ENCODE measurements at regions not wholly inside any gene's neighbourhood (a gene's known extent, or its start where the extent isn't known, plus 50 kb on each side); places are given as distances from the start of the nearest gene placed in this dataset.

- no peak for DNase-seq
Observed at GRCh38 chrX:116226665-116227484, 56.3 kb downstream of the AGTR2 start.

- no peak for DNase-seq
Observed at GRCh38 chrX:116230130-116230898, 59.8 kb downstream of the AGTR2 start.

DNA sequence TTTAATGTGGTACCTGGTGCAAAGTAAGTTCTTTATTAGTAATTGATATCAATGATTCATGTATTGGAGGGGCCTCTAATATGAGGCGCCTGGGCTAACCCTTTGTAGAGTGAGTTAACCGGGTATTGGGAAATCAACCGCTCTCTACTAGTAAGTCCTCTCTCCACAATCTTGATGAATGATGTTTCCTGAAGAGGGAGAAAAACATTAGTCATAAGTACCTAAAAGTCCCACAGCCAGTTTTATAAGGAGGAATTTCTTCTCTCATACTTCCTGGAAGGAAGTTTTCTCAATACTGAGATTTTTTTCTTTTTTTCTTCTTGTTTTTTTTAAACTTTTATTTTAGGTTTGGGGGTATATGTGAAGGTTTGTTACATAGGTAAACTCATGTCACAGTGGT is 62.3 kb downstream of the AGTR2 start:
- DNase-seq = no peak

GRCh38 chrX:116236666-116237065 is 66.1 kb downstream of the AGTR2 start:
- DNase-seq = no peak

- no peak for DNase-seq
Observed at GRCh38 chrX:116238093-116238492, 67.5 kb downstream of the AGTR2 start.

GRCh38 chrX:116238567-116239255 is 68.2 kb downstream of the AGTR2 start:
- no peak for DNase-seq

GRCh38 chrX:116239944-116240840 is 69.6 kb downstream of the AGTR2 start:
- DNase-seq = no peak

GRCh38 chrX:116241001-116241400 is 70.5 kb downstream of the AGTR2 start:
- no peak for DNase-seq

DNA sequence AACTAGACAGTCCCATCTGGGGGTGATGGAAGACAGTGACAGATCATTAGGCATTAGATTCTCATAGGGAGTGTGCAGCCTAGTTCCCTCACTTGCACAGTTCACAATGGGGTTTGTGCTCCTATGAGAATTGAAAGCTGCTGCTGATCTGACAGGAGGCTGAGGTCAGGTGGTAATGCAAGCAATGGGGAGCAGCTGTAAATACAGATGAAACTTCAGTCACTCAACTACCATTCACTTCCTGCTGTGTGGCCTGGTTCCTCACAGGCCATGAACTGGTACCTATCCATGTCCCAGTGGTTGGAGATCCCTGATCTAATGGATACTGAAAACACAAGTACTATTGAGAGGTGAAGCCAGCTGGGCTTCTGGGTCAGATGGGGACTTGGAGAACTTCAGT is 72.5 kb downstream of the AGTR2 start:
- no peak for DNase-seq

DNA sequence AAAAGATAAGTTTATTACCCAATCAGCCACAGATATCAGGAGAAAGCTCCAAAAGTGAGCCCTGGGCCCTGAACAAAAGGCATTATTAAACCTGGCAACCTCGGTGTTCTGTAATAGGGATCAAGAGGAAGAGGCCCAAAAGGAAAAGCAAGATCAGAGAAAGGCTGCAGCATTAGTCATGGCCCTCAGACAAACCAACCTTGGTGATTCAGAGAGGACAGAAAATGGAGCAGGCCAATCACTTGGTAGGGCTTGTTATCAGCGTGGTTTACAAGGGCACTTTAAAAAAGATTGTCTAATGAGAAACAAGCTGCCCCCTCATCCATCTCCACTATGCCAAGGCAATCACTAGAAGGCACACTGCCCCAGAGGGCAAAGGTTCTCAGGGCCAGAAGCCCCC is 75.7 kb downstream of the AGTR2 start:
- DNase-seq = no peak

DNA sequence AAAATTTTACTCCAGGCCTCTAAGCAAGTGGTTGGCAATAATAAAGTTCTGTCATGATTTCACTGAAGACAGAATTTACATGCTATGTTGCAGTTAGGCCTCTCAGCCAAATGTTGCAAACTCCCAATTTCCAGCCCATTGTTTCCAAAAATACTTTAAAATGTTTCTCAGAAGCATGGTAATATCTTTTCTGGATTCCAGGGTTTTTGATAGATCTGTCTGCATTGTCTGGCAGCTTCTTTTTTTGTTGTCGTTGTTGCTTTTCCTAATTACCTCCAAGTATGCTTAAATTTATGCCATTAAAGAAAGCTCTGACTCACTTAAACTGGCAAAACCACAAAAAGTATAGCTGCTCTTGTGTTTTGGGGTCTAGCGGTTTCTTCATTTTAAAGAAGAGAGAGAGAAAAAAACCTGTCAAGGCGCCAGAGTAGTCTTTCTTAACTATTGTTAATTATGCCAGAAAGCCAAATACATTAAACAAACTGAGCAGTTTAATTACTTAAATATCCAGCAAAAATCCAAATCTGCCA is 97.0 kb downstream of the AGTR2 start:
- DNase-seq = no peak

DNA sequence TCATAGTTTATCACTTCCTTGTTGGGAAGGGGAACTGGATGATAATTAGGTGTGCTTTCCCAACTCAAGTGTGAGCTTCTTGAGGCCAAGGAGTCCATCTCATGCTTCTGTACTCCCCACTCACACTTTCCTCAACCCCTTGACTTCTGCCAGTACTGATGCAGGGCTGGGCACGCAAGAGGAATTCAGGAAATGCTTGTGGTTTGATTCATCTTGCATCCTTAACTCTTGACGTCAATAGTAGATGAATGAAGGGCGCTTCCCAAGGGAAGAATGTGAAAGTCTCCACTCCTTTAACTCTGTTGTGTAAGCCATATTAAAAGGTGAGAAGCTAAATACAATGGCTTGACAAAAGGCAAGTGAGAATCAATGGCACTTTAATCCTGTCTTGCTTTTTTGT is 101.8 kb downstream of the AGTR2 start:
- no peak for DNase-seq

GRCh38 chrX:116272861-116273260 is 102.3 kb downstream of the AGTR2 start:
- DNase-seq = no peak

GRCh38 chrX:116276261-116276660 is 105.7 kb downstream of the AGTR2 start:
- no peak for DNase-seq

DNA sequence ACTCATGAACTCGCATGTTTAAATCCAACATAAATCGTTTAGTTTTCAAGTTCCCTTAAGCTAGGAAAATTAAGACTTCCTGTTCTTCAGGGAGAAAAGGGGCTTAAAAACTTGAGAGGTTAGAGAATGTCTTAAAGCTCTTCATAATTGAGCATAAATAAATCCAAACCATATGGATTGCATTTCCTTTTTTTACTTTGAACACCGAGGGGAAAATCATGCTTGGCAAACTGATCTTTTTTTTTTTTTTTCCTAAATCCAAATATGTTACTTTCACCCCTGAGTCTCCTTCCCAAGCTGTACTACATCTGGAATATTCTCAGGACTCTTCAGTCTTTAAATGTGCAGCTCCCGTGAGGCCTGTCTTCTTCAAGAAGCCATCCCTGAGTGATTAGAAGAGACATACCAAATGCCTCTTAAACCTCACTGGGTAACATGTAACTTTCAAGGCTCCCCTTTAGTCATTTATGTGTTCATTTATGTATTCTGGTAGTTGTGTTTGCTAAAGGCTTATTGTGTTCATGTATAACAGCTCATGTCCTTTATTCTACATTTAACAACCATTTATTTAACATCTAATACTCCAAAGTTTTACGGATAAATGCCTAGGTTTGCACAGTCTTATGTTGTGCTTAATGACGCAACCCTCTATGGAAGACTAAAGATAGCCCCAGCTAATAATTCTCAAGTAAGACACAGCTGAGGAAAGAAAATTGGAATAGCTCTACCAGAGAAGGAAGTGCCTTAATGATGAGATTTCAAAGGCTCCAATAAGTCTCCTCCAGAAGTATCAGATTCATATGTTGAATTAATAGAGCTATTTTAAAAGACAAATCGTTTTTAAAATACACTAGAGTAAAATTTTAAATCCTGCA is 107.0 kb downstream of the AGTR2 start:
- no peak for DNase-seq

DNA sequence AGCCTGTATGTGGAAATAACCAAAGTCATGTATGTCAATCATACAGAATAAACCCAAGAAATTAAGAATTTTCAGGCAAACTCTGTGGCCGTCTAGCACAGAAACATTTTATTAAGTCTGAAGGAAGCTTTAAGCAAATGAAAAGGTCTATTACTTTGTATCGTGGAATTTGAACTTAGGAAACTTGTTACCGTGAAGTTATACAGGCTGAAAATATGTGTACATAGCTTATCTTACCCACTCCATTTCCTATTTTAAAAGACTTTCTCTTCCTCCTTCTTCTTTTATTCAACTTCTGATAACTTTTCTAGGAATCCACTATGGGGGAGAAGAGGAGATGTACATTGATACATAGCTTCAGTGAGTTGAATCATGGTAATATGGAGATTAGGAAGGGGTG is 108.3 kb downstream of the AGTR2 start:
- no peak for DNase-seq

DNA sequence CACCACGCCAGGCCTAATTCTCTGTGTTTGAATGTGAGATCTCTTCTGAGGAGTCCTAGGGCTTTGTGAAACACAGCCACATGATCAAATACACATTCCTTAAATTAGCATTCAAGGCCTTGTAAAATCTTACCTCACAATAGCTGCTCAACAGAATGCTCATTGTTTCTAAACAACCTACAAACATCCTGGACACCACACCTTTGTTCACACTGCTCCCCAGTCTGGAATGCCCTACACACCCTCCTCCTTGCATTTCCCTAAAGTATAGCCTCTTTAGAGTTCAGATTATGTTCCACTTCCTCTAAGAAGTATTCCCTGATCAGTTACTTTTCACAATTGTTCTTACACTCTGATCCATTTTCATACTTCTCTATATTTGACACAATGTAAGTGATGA is 110.6 kb downstream of the AGTR2 start:
- DNase-seq = no peak

- no peak for DNase-seq
Observed at GRCh38 chrX:116282751-116283150, 112.2 kb downstream of the AGTR2 start.

DNA sequence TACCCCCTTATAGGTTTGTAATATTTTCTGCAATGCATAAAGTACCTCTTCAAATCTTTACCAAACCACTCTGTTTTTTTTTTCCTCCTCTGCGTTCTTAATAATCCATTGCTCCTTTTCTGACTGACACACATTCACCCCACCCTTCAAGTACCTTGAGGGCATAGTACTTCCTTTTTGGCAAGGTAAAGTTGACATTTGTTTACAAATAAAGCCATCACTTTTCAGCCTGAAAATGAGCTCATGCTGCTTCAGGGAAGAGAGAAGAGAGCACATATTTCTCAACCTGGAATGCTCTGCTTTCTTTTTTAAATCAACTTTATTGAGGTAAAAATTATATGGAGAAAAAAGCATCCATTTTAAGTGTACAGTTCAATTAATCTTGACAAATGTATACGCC is 113.9 kb downstream of the AGTR2 start:
- no peak for DNase-seq

- no peak for DNase-seq
Observed at GRCh38 chrX:116285501-116285900, 115.0 kb downstream of the AGTR2 start.

Measured in nucleus accumbens (tissue), 56 donors.